HEK293T (cell line): ENCODE measurements at regions not wholly inside any gene's neighbourhood (a gene's known extent, or its start where the extent isn't known, plus 50 kb on each side); places are given as distances from the start of the nearest gene placed in this dataset.

Experiments
- CTCF ChIA-PET: fragments of 350-600 bp; formaldehyde crosslinking; extraction: SDS; loops from one replicate; lab custom pipeline; 2021; ENCODE audit warnings: antibody characterized with exemption, inconsistent platforms; lab: Yijun Ruan, JAX
- POLR2A ChIA-PET: fragments of 350-600 bp; formaldehyde crosslinking; extraction: SDS; loops from one replicate; lab custom pipeline; 2020; ENCODE audit warnings: antibody characterized with exemption, inconsistent platforms; lab: Yijun Ruan, JAX
- DNase-seq: peaks from one replicate; pipeline ENCODE4 v3.0.0; 2012; ENCODE audit warnings: mixed read lengths; ENCODE audit errors: extremely low spot score
- ARNT ChIP-seq: fragments of 450-650 bp; IDR thresholded peaks from 2 replicates; pipeline ENCODE4 v1.6.1; 2017; ENCODE audit warnings: mild to moderate bottlenecking
- BHLHE40 ChIP-seq: fragments of 450-650 bp; IDR thresholded peaks from 2 replicates; pipeline ENCODE4 v1.6.1; 2016; ENCODE audit warnings: mild to moderate bottlenecking, moderate library complexity, borderline replicate concordance
- CTBP1 ChIP-seq: fragments of 450-650 bp; IDR thresholded peaks from 2 replicates; pipeline ENCODE4 v1.6.1; 2016; ENCODE audit warnings: borderline replicate concordance
- ELF4 ChIP-seq: fragments of 450-650 bp; IDR thresholded peaks from 2 replicates; pipeline ENCODE4 v1.6.1; 2017; ENCODE audit warnings: antibody characterized with exemption
- FOXA1 ChIP-seq: fragments of 450-650 bp; IDR thresholded peaks from 2 replicates; pipeline ENCODE4 v1.6.1; 2016; ENCODE audit warnings: mild to moderate bottlenecking
- FOXK2 ChIP-seq: fragments of 450-650 bp; IDR thresholded peaks from 2 replicates; pipeline ENCODE4 v1.6.1; 2016; ENCODE audit warnings: mild to moderate bottlenecking
- FOXM1 ChIP-seq: fragments of 450-650 bp; IDR thresholded peaks from 2 replicates; pipeline ENCODE4 v1.6.1; 2017; ENCODE audit warnings: mild to moderate bottlenecking, borderline replicate concordance
- HDGF ChIP-seq: fragments of 450-650 bp; IDR thresholded peaks from 2 replicates; pipeline ENCODE4 v1.6.1; 2017; ENCODE audit warnings: antibody characterized with exemption, borderline replicate concordance
- L3MBTL2 ChIP-seq: fragments of 450-650 bp; conservative IDR thresholded peaks from 2 replicates; pipeline ENCODE4 v1.6.1; 2016; ENCODE audit warnings: mild to moderate bottlenecking
- LEF1 ChIP-seq: fragments of 450-650 bp; IDR thresholded peaks from 2 replicates; pipeline ENCODE4 v1.6.1; 2017; ENCODE audit warnings: mild to moderate bottlenecking, borderline replicate concordance
- NFRKB ChIP-seq: fragments of 450-650 bp; IDR thresholded peaks from 2 replicates; pipeline ENCODE4 v1.6.1; 2016; ENCODE audit warnings: mild to moderate bottlenecking, moderate library complexity
- SP1 ChIP-seq: fragments of 450-650 bp; IDR thresholded peaks from 2 replicates; pipeline ENCODE4 v1.6.1; 2017
- SUZ12 ChIP-seq: fragments of 450-650 bp; IDR thresholded peaks from 2 replicates; pipeline ENCODE4 v1.6.1; 2016; ENCODE audit warnings: mild to moderate bottlenecking
- TARDBP ChIP-seq: fragments of 450-650 bp; IDR thresholded peaks from 2 replicates; pipeline ENCODE4 v1.6.1; 2016
- ZNF384 ChIP-seq: fragments of 450-650 bp; IDR thresholded peaks from 2 replicates; pipeline ENCODE4 v1.6.1; 2016
- TF ChIP-seq, protein P1 (sequence below): fragments of 450-650 bp; IDR thresholded peaks from 2 replicates; pipeline ENCODE4 v1.6.1; 2016

DNA sequence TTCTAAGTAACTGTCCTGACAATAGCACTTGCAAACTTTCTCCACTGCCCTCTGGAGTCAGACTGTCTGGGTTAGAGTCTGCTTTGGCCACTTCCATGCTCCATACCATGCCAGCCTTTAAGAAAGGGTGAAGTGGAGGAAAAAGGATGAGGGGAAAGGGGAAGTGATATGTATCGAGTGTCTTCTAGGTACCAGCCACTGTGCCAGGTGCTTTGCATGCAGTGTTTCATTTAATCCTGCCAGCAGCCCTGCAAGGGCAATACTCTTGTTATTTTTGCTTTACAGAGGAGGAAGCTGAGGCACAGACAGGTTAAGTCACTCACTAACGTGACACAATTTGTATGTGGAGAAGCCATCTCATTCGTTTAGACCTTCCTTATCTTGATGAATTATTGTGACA is 55.6 kb downstream of the RTL9 start:
- no peak for TF ChIP-seq TARDBP
- TF ChIP-seq LEF1 = no peak
- no peak for TF ChIP-seq FOXA1
- no peak for TF ChIP-seq FOXK2
- TF ChIP-seq NFRKB = no peak
- no peak for TF ChIP-seq L3MBTL2
- TF ChIP-seq SUZ12 = no peak
- no peak for TF ChIP-seq ELF4
- ChIA-PET POLR2A (no interaction called here), CTCF (interaction anchor here (0.6 to 7.1 kb wide), 6 partner anchors 12 to 268 kb away, joined by 3 to 82 read pairs (median 8); no protein-coding TSS in a partner anchor)
- DNase-seq = no peak

DNA sequence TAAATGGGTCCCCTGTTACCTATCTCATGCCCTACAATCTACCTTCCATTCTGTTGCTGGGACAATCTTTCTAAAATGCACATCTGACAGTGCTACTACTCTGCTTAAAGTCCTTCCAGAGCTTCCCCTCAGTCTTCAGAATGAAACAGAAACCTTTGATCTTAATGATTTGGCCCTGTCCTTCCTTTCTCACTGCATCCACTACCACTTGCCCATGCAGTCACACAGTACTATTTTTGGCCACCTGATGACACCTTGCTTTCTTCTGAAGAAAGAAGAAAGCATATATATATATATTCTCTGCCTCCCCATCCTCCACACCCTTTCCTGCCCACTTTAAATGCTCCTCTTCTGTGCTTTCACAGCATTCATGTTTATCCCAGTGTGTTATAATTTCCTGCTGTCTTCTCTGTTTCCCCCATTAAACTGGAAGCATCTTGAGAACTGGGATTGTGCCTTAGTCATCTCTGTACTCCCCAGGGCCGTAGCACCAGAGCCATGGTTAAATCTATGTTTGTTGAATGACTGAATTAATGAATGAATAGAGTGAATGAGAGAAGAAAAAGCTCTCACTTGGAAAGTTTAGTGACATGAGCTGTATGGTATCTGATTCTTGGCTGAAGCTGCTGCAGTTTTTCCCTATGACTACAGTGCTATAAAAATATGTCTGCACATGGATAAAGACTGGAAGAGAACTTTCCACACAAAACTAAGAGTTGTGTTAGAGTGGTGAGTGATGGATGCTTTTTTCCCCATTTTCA is 56.2 kb downstream of the RTL9 start:
- CTCF ChIA-PET = interaction anchor here (0.6 to 7.1 kb wide), 7 partner anchors 12 to 386 kb away, joined by 3 to 82 read pairs (median 7); no protein-coding TSS in a partner anchor
- DNase-seq = no peak
- POLR2A ChIA-PET = no interaction called here
- no peak for TF ChIP-seq FOXK2
- TF ChIP-seq TARDBP = no peak
- TF ChIP-seq SUZ12 = no peak
- no peak for TF ChIP-seq ELF4
- no peak for TF ChIP-seq SP1
- TF ChIP-seq CTBP1 = no peak
- no peak for TF ChIP-seq BHLHE40

GRCh38 chrX:110415440-110416170 is 57.0 kb downstream of the RTL9 start:
- no peak for DNase-seq
- CTCF ChIA-PET = interaction anchor here (0.7 to 7.1 kb wide), 5 partner anchors 248 to 387 kb away, joined by 3 to 82 read pairs (median 7); no protein-coding TSS in a partner anchor
- POLR2A ChIA-PET = no interaction called here
- no peak for TF ChIP-seq FOXK2
- no peak for TF ChIP-seq SP1
- no peak for TF ChIP-seq ELF4
- no peak for TF ChIP-seq BHLHE40
- no peak for TF ChIP-seq HDGF
- TF ChIP-seq ARNT = no peak
- no peak for TF ChIP-seq ZNF384
- TF ChIP-seq SUZ12 = no peak
- no peak for TF ChIP-seq L3MBTL2
- TF ChIP-seq LEF1 = no peak

- DNase-seq = no peak
- TF ChIP-seq ELF4 (no peak), ZNF384 (no peak), NFRKB (no peak)
- POLR2A ChIA-PET = interaction anchor here (1.1 kb wide), 1 partner anchor 99 kb away, joined by 3 read pairs; the partner anchor contains the start of gene AMMECR1
- CTCF ChIA-PET = interaction anchor here (0.6 to 7.1 kb wide), 8 partner anchors 9 to 789 kb away, joined by 3 to 82 read pairs (median 6); no protein-coding TSS in a partner anchor
Observed at GRCh38 chrX:110417128-110417527, 58.5 kb downstream of the RTL9 start.

DNA sequence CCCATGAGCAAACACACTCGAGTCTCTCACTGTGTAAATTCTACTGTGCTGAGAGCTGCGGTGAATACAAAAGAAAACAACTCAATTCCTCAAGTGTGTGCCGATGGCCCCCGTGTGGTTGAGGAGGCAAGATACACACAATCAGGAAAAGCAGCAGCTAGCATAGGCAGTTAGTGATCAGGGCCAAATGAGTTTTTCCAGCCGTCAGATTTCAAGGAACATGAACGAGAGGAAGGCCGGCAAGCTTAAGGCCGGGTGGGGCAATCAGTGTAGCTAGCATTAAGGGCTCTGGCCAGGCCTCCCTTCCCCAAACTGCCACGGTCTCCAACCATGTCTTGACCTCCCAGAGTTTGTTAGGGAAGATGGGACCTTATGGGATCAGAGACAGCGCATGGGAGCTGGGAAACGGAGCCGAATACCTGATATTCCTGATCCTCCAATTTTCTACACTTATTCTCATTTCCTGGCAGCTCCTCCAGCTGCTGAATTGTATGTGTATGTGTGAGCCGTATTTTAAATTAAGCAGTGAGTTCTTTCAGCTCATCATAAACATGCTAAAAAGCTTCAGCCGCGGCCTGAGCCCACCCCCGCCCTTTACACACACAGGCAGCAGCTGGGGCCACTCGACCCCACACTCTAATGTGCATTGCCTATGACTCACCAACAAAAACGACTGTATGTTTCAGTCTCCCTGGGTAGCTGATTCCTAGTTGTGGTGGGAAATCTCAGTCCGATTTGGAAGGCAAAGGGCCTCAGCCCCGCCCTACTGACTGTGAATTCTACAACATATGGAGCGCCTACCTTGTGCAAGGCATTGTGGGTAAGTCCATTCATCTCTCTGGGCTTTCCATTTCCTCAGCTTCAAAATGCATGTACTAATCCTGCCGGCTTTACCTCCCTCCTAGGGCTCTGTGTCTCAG is 59.9 kb downstream of the RTL9 start:
- ChIA-PET POLR2A (interaction anchor here (0.6 to 2.0 kb wide), 13 partner anchors 9 to 271 kb away, joined by 3 to 11 read pairs (median 3); partner anchors contain the start of gene AMMECR1), CTCF (interaction anchor here (0.5 to 7.1 kb wide), 32 partner anchors 8 to 538 kb away, joined by 3 to 82 read pairs (median 4); no protein-coding TSS in a partner anchor)
- no peak for TF ChIP-seq ZNF384
- TF ChIP-seq BHLHE40 = no peak
- TF ChIP-seq FOXK2 = no peak
- no peak for TF ChIP-seq L3MBTL2
- TF ChIP-seq TARDBP = no peak
- TF ChIP-seq SP1 = no peak
- TF ChIP-seq FOXM1 = no peak
- TF ChIP-seq, protein P1, sequence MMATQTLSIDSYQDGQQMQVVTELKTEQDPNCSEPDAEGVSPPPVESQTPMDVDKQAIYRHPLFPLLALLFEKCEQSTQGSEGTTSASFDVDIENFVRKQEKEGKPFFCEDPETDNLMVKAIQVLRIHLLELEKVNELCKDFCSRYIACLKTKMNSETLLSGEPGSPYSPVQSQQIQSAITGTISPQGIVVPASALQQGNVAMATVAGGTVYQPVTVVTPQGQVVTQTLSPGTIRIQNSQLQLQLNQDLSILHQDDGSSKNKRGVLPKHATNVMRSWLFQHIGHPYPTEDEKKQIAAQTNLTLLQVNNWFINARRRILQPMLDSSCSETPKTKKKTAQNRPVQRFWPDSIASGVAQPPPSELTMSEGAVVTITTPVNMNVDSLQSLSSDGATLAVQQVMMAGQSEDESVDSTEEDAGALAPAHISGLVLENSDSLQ = no peak
- no peak for TF ChIP-seq LEF1
- TF ChIP-seq FOXA1 = no peak
- no peak for TF ChIP-seq CTBP1
- no peak for TF ChIP-seq HDGF
- TF ChIP-seq SUZ12 = no peak
- TF ChIP-seq NFRKB = no peak
- TF ChIP-seq ARNT = no peak
- no peak for TF ChIP-seq ELF4
- DNase-seq = peak; percentile 76

DNA sequence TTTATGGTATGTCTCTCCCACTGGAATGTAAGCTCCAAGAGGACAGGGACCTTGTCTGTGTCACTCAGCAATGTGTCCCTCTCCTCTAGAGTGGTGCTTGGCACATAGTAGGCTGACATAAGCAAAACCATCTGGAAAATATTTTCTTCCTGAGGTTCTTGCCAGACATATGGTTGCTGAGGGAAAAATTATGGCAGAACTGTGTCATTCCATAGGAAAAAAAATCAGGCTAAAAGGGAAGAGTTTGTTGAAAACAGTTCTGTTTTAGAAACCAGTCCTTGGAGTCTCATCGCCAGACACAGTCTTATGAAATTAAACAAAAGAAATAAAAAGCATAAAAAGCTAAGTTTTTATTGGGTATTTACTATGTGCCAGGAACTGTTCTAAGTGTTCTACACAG is 60.9 kb downstream of the RTL9 start:
- CTCF ChIA-PET = interaction anchor here (0.6 to 7.1 kb wide), 14 partner anchors 11 to 539 kb away, joined by 3 to 82 read pairs (median 7); no protein-coding TSS in a partner anchor
- no peak for TF ChIP-seq BHLHE40
- TF ChIP-seq LEF1 = no peak
- TF ChIP-seq L3MBTL2 = no peak
- POLR2A ChIA-PET = interaction anchor here (0.8 to 2.0 kb wide), 4 partner anchors 100 to 262 kb away, joined by 3 to 11 read pairs (median 6); partner anchors contain the start of gene AMMECR1
- DNase-seq = no peak
